GM18505 (cell line): ENCODE measurements at regions not wholly inside any gene's neighbourhood (a gene's known extent, or its start where the extent isn't known, plus 50 kb on each side); places are given as distances from the start of the nearest gene placed in this dataset.
A peak's percentile ranks its signal among the peaks of the same experiment; 100 is the strongest.

Source experiments
- ATAC-seq: cut with Tn5 transposase; IDR thresholded peaks from one replicate; pipeline ENCODE4 v1.9.1; 2021; ENCODE audit not compliant: unreplicated experiment
- POLR2A ChIP-seq: IDR thresholded peaks from 4 replicates; pipeline ENCODE4 v1.6.1; 2011; ENCODE audit warnings: borderline replicate concordance; ENCODE audit not compliant: insufficient read depth, insufficient read length; ENCODE audit errors: extremely low read depth

DNA sequence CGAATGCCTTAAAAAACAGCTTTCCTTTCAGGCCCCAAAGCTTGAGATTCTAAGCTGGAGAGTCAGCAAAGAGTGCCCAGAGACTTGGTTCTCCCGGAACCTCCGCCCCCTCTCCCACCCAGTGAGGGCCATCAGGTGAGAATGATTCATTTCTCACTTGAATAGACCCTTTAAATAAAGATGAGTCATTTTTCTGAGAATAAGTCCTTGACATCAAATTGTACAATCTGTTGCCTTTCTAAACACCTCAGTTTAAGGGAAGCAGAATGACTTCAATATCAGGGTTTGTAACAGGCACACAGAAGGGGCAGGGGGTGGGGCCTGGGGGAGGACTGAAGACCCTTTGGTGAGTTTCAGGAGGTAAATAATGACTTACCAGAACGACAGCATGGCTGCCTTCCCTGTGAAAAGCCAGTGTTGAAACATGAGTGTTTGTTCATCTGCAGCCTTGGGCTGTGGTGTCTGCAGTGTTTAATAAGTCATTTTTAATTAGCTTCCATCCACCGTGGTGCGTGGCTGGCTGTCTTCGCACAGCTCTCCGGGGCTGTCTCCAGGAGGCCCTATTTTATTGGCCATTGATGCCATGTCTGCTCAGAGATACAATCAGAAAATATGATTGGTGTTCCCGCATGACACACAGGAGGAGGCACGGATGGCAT lies 134.9 kb upstream of the ZNF236 start:
- no peak for TF ChIP-seq POLR2A
- ATAC-seq, result peak; percentile 62

DNA sequence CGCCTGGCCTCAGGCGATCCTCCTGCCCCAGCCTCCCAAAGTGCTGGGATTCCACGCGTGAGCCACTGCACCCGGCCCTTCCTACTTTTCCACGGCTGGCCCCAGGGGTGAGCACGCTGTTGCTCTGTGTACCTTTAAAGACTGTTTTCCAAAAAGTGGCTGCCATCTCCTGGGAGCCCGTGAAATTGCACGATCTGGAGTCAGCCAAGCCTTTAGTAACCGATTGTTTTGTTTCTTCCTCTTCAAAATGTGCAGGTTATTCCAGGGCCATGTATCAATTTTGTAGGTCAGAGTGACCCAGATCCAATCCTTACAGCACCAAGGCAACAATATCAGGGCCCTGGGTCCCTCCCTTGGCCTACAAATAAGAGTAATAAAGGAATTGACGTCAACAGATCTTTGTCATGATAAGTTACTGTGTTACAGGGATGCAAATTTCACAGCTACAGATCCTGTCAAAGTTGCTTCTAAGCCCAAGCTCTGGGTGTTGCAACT lies 135.6 kb upstream of the ZNF236 start:
- TF ChIP-seq POLR2A, result no peak
- peak; percentile 70 for ATAC-seq

GRCh38 chr18:76685860-76686259 lies 136.5 kb upstream of the ZNF236 start:
- no peak for ATAC-seq
- TF ChIP-seq POLR2A, result no peak

DNA sequence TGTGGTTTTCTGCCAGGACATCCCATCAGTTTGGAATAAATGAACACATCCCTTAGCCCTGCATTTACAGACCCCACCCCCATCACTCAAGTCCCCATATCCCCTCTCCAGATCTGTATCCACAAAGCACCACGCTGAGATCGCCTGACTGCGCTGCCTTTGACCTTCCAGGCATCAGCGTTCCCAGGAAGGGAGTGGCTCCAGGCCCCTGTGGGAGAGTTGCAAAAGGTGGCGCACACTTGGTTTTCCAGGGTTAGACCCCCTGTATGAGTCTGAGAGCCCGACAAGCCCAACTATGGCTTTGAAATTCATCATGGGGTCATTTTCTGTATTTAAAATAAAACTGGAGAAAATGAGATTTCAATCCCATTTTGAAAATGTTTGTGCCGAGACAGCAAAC lies 137.0 kb upstream of the ZNF236 start:
- no peak for TF ChIP-seq POLR2A

DNA sequence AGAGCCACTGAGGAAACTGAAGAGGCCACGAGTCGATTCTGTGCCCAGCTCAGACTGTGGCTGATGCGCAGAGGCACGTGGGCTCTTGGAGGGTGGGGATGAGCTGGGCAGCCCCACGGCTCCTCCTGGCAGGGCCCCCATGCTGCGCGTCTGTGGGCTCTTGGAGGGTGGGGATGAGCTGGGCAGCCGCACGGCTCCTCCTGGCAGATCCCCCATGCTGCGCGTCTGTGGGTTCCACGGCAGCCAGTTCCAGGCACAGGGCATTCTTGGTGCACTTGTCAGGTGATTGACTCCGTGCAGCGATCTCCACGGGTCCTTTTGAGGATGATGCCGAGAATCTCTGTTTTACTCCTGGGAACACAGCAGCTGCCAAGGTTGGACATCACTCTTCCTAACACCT lies 138.1 kb upstream of the ZNF236 start:
- no peak for ATAC-seq
- TF ChIP-seq POLR2A, result no peak

More for the DNA sequence above, 137.0 kb upstream of the ZNF236 start:
- ATAC-seq, result no peak

DNA sequence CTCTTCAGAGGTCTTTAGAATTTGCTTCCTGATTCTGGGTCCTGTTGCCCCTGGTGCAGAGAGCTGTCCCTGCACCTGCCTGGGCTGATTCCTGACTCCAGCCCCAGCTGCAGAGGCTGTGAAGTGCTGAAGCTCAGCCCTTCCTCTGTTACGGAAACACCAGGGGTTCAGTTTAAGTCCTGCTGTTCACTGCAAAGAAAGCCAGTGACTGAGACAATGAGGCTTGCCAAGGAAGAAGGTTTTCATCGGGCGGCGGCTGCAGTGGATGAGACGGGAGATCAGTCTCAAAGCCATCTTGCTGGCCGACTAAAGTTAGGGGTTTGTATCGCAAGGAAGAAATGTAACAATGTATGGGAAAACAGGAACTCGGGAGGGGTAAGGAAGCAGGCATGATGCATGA lies 142.4 kb upstream of the ZNF236 start:
- no peak for TF ChIP-seq POLR2A
- no peak for ATAC-seq

- no peak for ATAC-seq
- no peak for TF ChIP-seq POLR2A
These were observed 143.1 kb upstream of the ZNF236 start for GRCh38 chr18:76679259-76679658.

DNA sequence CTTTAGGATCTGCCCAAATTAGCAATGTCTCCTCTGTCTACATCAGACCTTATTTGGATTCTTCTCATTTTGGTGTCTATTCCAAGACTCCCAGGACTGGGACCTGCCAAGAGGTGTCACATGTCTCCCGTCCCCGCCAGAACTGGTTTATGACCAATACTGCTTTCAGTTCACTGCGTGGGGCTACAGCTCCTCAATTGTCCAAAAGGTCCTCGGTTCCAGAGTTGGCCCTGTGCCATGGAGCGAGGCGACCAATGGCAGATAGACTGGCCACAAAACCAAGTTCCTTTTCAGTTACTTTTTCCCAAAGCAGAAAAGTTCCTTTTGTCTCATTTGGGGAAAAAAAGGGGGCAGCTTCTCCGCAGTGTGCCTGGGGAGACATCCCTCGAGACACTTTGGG lies 144.1 kb upstream of the ZNF236 start:
- no peak for ATAC-seq
- TF ChIP-seq POLR2A, result no peak

DNA sequence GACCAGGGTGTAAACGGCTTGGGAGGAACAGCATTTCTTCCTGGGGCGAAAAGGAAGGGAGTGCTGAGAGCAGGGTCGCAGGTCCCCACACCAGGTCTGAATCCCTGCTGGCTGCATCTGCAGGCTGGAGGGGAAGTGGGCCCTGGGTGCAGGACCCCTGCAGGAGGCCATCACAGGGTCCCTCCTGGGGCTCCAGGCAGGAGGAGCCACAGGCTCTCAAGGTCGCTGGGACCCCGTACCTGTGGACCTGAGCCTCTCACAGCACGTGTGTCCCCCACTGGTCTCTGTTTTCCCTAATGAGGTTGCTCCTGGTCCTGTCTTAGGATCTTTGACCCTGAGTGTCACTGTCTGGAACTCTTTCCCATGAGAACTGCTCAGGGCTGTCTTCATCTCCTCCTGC lies 147.8 kb upstream of the ZNF236 start:
- ATAC-seq, result no peak
- TF ChIP-seq POLR2A, result no peak

GRCh38 chr18:76673281-76674185 lies 148.8 kb upstream of the ZNF236 start:
- no peak for TF ChIP-seq POLR2A
- no peak for ATAC-seq

DNA sequence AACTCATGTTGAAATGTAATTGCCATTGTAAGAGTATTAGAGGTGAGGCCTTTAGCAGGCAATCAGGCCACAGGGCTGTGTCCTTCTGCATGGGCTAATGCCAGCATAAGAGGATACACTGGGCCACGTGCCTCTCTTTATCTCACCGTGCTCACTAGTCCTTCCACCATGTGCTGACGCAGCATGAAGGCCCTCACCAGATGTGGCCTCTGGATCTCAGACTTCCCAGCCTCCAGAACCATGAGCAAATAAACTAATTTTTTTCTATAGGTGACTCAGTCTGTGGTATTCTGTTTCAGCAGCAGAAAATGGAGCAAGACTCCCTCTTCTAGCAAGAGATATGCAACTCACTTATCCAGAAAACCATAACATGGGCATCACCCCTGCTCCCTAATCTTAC lies 149.7 kb upstream of the ZNF236 start:
- ATAC-seq, result no peak
- TF ChIP-seq POLR2A, result no peak

- TF ChIP-seq POLR2A, result no peak
These were observed 151.6 kb upstream of the ZNF236 start for GRCh38 chr18:76670564-76671288.

GRCh38 chr18:76668546-76668945 lies 153.8 kb upstream of the ZNF236 start:
- no peak for ATAC-seq
- TF ChIP-seq POLR2A, result no peak

More at GRCh38 chr18:76670564-76671288, 151.6 kb upstream of the ZNF236 start:
- ATAC-seq, result no peak
